GM12865 (cell line): ENCODE measurements at regions not wholly inside any gene's neighbourhood (a gene's known extent, or its start where the extent isn't known, plus 50 kb on each side); places are given as distances from the start of the nearest gene placed in this dataset.

ENCODE experiments used
- DNase-seq: peaks from one replicate; pipeline ENCODE4 v3.0.0; 2010; ENCODE audit warnings: low read depth
- H3K4me3 ChIP-seq: 2 replicates; pipeline ENCODE4 v1.5.1; 2011; ENCODE audit warnings: mild to moderate bottlenecking, low read depth, low read length, control low read depth
- CTCF ChIP-seq: IDR thresholded peaks from 2 replicates; pipeline ENCODE4 v1.5.1; 2011; ENCODE audit warnings: low read length, control low read depth, low read depth, inconsistent platforms; ENCODE audit not compliant: insufficient read depth; ENCODE audit errors: missing control alignments

- H3K4me3 ChIP-seq: no peak overlapping the region
- DNase-seq: no peak
- no peak for TF ChIP-seq CTCF
These were observed 1990.5 kb downstream of the MAT2B start for GRCh38 chr5:165495829-165496380.

- peak; percentile 30 for TF ChIP-seq CTCF
- H3K4me3 ChIP-seq: no peak overlapping the region
- DNase-seq: peak; percentile 45
These were observed 1992.3 kb downstream of the MAT2B start for GRCh38 chr5:165497707-165498106.

GRCh38 chr5:165502893-165503691 lies 1997.7 kb downstream of the MAT2B start:
- TF ChIP-seq CTCF: no peak
- peak overlapping the region; percentile 60 for H3K4me3 ChIP-seq
- DNase-seq: peak; percentile 11

- no peak overlapping the region for H3K4me3 ChIP-seq
- TF ChIP-seq CTCF: no peak
- no peak for DNase-seq
These were observed 1999.3 kb downstream of the MAT2B start for GRCh38 chr5:165504674-165505073.

GRCh38 chr5:165508286-165508685 lies 2002.9 kb downstream of the MAT2B start:
- DNase-seq: no peak
- TF ChIP-seq CTCF: no peak
- no peak overlapping the region for H3K4me3 ChIP-seq

GRCh38 chr5:165508861-165509260 lies 2003.4 kb downstream of the MAT2B start:
- TF ChIP-seq CTCF: no peak
- no peak overlapping the region for H3K4me3 ChIP-seq
- DNase-seq: no peak
